ENCODE measurements at regions not wholly inside any gene's neighbourhood (a gene's known extent, or its start where the extent isn't known, plus 50 kb on each side); places are given as distances from the start of the nearest gene placed in this dataset.
A peak's percentile ranks its signal among the peaks of the same experiment; 100 is the strongest.
"Not testable (repeated sequence)": the region's sequence is repeated elsewhere in the genome, so short reads cannot be mapped to it uniquely, and the experiment has no call there.

- not testable (repeated sequence) for H3K36me3 ChIP-seq (ENCODE audit: control insufficient read depth in 4 of 4, insufficient read depth in 4 of 4, low read length in 4 of 4); H3K27ac ChIP-seq (ENCODE audit: low read depth in 1 of 2, low read length in 1 of 2); H3K4me3 ChIP-seq; H3K9ac ChIP-seq (ENCODE audit: insufficient read depth in 1 of 2, low read length in 2 of 2); ATAC-seq (ENCODE audit: insufficient read depth, low FRiP score); H3K9me3 ChIP-seq (ENCODE audit: control insufficient read depth in 4 of 4, insufficient read depth in 3 of 4, low read length in 3 of 4); H3K4me1 ChIP-seq (ENCODE audit: control insufficient read depth in 5 of 5, insufficient read depth in 5 of 5, low read length in 5 of 5); DNase-seq; H3K27me3 ChIP-seq (ENCODE audit: control insufficient read depth in 3 of 3, insufficient read depth in 3 of 3, low read length in 2 of 3)
- WGBS, 2 donors: 92 to 94% methylated on average over 3 of the region's 3 CpGs
These were observed 1677.0 kb downstream of the C4orf33 start for GRCh38 chr4:130772966-130773365.

- DNase-seq (peak in 1 of 3 donors; percentile 10), ATAC-seq (ENCODE audit: insufficient read depth, low FRiP score) (no peak)
- Histone ChIP-seq H3K9ac (ENCODE audit: insufficient read depth in 1 of 2, low read length in 2 of 2) (no peak overlapping the region), H3K27me3 (ENCODE audit: control insufficient read depth in 3 of 3, insufficient read depth in 3 of 3, low read length in 2 of 3) (no peaks in the 10 kb centered on the region), H3K4me1 (ENCODE audit: control insufficient read depth in 5 of 5, insufficient read depth in 5 of 5, low read length in 5 of 5) (no peaks in the 10 kb centered on the region), H3K9me3 (ENCODE audit: control insufficient read depth in 4 of 4, insufficient read depth in 3 of 4, low read length in 3 of 4) (peaks cover 0 to 2% (median under 1%) of the 10 kb centered on the region in 4 donors), H3K27ac (ENCODE audit: low read depth in 1 of 2, low read length in 1 of 2) (no peak overlapping the region), H3K36me3 (ENCODE audit: control insufficient read depth in 4 of 4, insufficient read depth in 4 of 4, low read length in 4 of 4) (no peaks in the 10 kb centered on the region), H3K4me3 (no peak overlapping the region)
- 64 to 74% methylated on average over 3 of the region's 3 CpGs for WGBS, 2 donors
- no peak for TF ChIP-seq CTCF (IDR thresholded peaks at IDR 0.05; ENCODE audit: control extremely low read depth, extremely low read depth)
These were observed 1712.5 kb downstream of the C4orf33 start for GRCh38 chr4:130808492-130808891.

GRCh38 chr4:130812117-130812765 is 1716.3 kb downstream of the C4orf33 start:
- TF ChIP-seq CTCF (IDR thresholded peaks at IDR 0.05; ENCODE audit: control extremely low read depth, extremely low read depth): no peak
- no peak overlapping the region for H3K9ac ChIP-seq (ENCODE audit: insufficient read depth in 1 of 2, low read length in 2 of 2)
- DNase-seq (no peak), ATAC-seq (ENCODE audit: insufficient read depth, low FRiP score) (no peak)
- 38 to 68% methylated on average over 2 of the region's 2 CpGs for WGBS, 2 donors
- no peaks in the 10 kb centered on the region for H3K27me3 ChIP-seq (ENCODE audit: control insufficient read depth in 3 of 3, insufficient read depth in 3 of 3, low read length in 2 of 3)
- no peak overlapping the region for H3K27ac ChIP-seq (ENCODE audit: low read depth in 1 of 2, low read length in 1 of 2)
- no peaks in the 10 kb centered on the region for H3K4me1 ChIP-seq (ENCODE audit: control insufficient read depth in 5 of 5, insufficient read depth in 5 of 5, low read length in 5 of 5)
- H3K4me3 ChIP-seq: no peak overlapping the region
- H3K36me3 ChIP-seq (ENCODE audit: control insufficient read depth in 4 of 4, insufficient read depth in 4 of 4, low read length in 4 of 4): no peaks in the 10 kb centered on the region
- H3K9me3 ChIP-seq (ENCODE audit: control insufficient read depth in 4 of 4, insufficient read depth in 3 of 4, low read length in 3 of 4): no peaks in the 10 kb centered on the region

- H3K27ac ChIP-seq (ENCODE audit: low read depth in 1 of 2, low read length in 1 of 2): no peak overlapping the region
- no peaks in the 10 kb centered on the region for H3K9me3 ChIP-seq (ENCODE audit: control insufficient read depth in 4 of 4, insufficient read depth in 3 of 4, low read length in 3 of 4)
- no peaks in the 10 kb centered on the region for H3K27me3 ChIP-seq (ENCODE audit: control insufficient read depth in 3 of 3, insufficient read depth in 3 of 3, low read length in 2 of 3)
- no peak overlapping the region for H3K9ac ChIP-seq (ENCODE audit: insufficient read depth in 1 of 2, low read length in 2 of 2)
- no peak for TF ChIP-seq CTCF (IDR thresholded peaks at IDR 0.05; ENCODE audit: control extremely low read depth, extremely low read depth)
- DNase-seq: no peak
- no peaks in the 10 kb centered on the region for H3K4me1 ChIP-seq (ENCODE audit: control insufficient read depth in 5 of 5, insufficient read depth in 5 of 5, low read length in 5 of 5)
- no peaks in the 10 kb centered on the region for H3K36me3 ChIP-seq (ENCODE audit: control insufficient read depth in 4 of 4, insufficient read depth in 4 of 4, low read length in 4 of 4)
- ATAC-seq (ENCODE audit: insufficient read depth, low FRiP score): no peak
- H3K4me3 ChIP-seq: no peak overlapping the region
These were observed 1718.9 kb downstream of the C4orf33 start for GRCh38 chr4:130814896-130815295.

Data from lung (tissue), 11 donors.